SK-N-SH treated with all-trans-retinoic acid at 6 μM for 48 hours (cell line): ENCODE measurements at regions not wholly inside any gene's neighbourhood (a gene's known extent, or its start where the extent isn't known, plus 50 kb on each side); places are given as distances from the start of the nearest gene placed in this dataset.

Experiments
- ATAC-seq: fragments of 200-7000 bp; cut with Tn5 transposase; 3 replicates; pipeline ENCODE4 v1.9.1; 2020; ENCODE audit warnings: mild to moderate bottlenecking, moderate library complexity
- ARNTL ChIP-seq: fragments of 450-650 bp; formaldehyde crosslinking; IDR thresholded peaks from 2 replicates; pipeline ENCODE4 v1.5.0; 2020; ENCODE audit warnings: low read depth, mild to moderate bottlenecking, moderate library complexity, borderline replicate concordance
- BACH2 ChIP-seq: fragments of 250-450 bp; sonication (Bioruptor Pico); IDR thresholded peaks from 2 replicates; pipeline ENCODE4 v1.9.0; 2021; ENCODE audit warnings: mild to moderate bottlenecking, borderline replicate concordance
- CSDC2 ChIP-seq: fragments of 250-450 bp; sonication (Bioruptor Pico); IDR thresholded peaks from 2 replicates; pipeline ENCODE4 v1.5.0; 2020; ENCODE audit warnings: mild to moderate bottlenecking, moderate library complexity
- ESRRG ChIP-seq: fragments of 250-450 bp; sonication (Bioruptor Pico); IDR thresholded peaks from 2 replicates; pipeline ENCODE4 v1.6.1; 2021; ENCODE audit warnings: mild to moderate bottlenecking
- ISL1 ChIP-seq: fragments of 250-450 bp; sonication (Bioruptor Pico); IDR thresholded peaks from 2 replicates; pipeline ENCODE4 v2.1.2; 2022; ENCODE audit warnings: mild to moderate bottlenecking, moderate library complexity
- PATZ1 ChIP-seq: fragments of 250-450 bp; sonication (Bioruptor Pico); IDR thresholded peaks from 2 replicates; pipeline ENCODE4 v1.8.0; 2020; ENCODE audit warnings: mild to moderate bottlenecking, moderate library complexity, borderline replicate concordance
- POU6F1 ChIP-seq: fragments of 250-450 bp; sonication (Bioruptor Pico); IDR thresholded peaks from 2 replicates; pipeline ENCODE4 v1.8.0; 2021; ENCODE audit warnings: low read depth, mild to moderate bottlenecking, moderate library complexity, borderline replicate concordance
- PPARA ChIP-seq: fragments of 250-450 bp; sonication (Bioruptor Pico); IDR thresholded peaks from 2 replicates; pipeline ENCODE4 v1.5.0; 2020; ENCODE audit warnings: mild to moderate bottlenecking, borderline replicate concordance
- RARB ChIP-seq: fragments of 250-450 bp; sonication (Bioruptor Pico); IDR thresholded peaks from 2 replicates; pipeline ENCODE4 v1.8.0; 2021; ENCODE audit warnings: mild to moderate bottlenecking, moderate library complexity
- SNAI2 ChIP-seq: fragments of 250-450 bp; sonication (Bioruptor Pico); IDR thresholded peaks from 2 replicates; pipeline ENCODE4 v1.5.0; 2020; ENCODE audit warnings: mild to moderate bottlenecking, moderate library complexity
- TOX ChIP-seq: fragments of 250-450 bp; sonication (Bioruptor Pico); IDR thresholded peaks from 2 replicates; pipeline ENCODE4 v1.8.0; 2021; ENCODE audit warnings: mild to moderate bottlenecking, moderate library complexity, borderline replicate concordance
- TSHZ2 ChIP-seq: fragments of 250-450 bp; sonication (Bioruptor Pico); IDR thresholded peaks from 2 replicates; pipeline ENCODE4 v1.5.0; 2020; ENCODE audit warnings: mild to moderate bottlenecking, moderate library complexity
- ZC3H10 ChIP-seq: fragments of 250-450 bp; sonication (Bioruptor Pico); IDR thresholded peaks from 2 replicates; pipeline ENCODE4 v1.5.1; 2021; ENCODE audit warnings: mild to moderate bottlenecking, moderate library complexity
- ZFP3 ChIP-seq: fragments of 250-450 bp; sonication (Bioruptor Pico); IDR thresholded peaks from 2 replicates; pipeline ENCODE4 v1.5.0; 2020; ENCODE audit warnings: mild to moderate bottlenecking, moderate library complexity
- ZFP30 ChIP-seq: fragments of 450-650 bp; formaldehyde crosslinking; IDR thresholded peaks from 2 replicates; pipeline ENCODE4 v1.5.0; 2022; ENCODE audit warnings: mild to moderate bottlenecking, moderate library complexity
- ZNF565 ChIP-seq: fragments of 450-650 bp; formaldehyde crosslinking; conservative IDR thresholded peaks from 2 replicates; pipeline ENCODE4 v1.5.0; 2020; ENCODE audit warnings: low read depth, mild to moderate bottlenecking, moderate library complexity
- ZNF70 ChIP-seq: fragments of 450-650 bp; formaldehyde crosslinking; IDR thresholded peaks from 2 replicates; pipeline ENCODE4 v1.5.0; 2020; ENCODE audit warnings: mild to moderate bottlenecking, moderate library complexity
- ZNF8 ChIP-seq: fragments of 450-650 bp; formaldehyde crosslinking; IDR thresholded peaks from 2 replicates; pipeline ENCODE4 v1.5.0; 2020; ENCODE audit warnings: mild to moderate bottlenecking, moderate library complexity
- TF ChIP-seq, protein P1 (sequence below): fragments of 250-450 bp; sonication (Bioruptor Pico); IDR thresholded peaks from 2 replicates; pipeline ENCODE4 v1.5.1; 2020; ENCODE audit warnings: low read depth, mild to moderate bottlenecking, moderate library complexity

- TF ChIP-seq PATZ1, result no peak
Measured at GRCh38 chr7:42344198-42344755, 107.3 kb upstream of the GLI3 start (continued).

DNA sequence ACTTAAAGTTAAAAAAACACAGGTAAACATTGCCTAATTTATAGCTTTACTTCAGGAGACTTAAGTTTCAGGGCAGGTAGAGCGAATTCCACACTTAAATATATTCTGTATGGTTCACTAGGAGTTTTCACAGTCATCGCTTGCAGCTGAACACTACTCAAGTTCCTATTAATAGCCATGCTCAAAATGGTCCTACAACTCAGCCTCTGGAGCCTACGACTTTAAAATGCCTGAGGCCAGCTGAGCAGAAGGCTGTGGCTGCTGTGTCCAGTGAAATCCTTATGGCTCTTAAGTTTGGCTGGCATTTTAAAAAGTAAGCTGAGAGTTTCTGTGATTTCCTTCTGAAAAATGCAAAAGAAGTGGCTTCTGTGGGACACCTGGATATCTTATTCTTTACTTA is 105.4 kb upstream of the GLI3 start:
- no peak for ATAC-seq
- TF ChIP-seq, protein P1, sequence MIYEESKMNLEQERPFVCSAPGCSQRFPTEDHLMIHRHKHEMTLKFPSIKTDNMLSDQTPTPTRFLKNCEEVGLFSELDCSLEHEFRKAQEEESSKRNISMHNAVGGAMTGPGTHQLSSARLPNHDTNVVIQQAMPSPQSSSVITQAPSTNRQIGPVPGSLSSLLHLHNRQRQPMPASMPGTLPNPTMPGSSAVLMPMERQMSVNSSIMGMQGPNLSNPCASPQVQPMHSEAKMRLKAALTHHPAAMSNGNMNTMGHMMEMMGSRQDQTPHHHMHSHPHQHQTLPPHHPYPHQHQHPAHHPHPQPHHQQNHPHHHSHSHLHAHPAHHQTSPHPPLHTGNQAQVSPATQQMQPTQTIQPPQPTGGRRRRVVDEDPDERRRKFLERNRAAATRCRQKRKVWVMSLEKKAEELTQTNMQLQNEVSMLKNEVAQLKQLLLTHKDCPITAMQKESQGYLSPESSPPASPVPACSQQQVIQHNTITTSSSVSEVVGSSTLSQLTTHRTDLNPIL, result no peak
- TF ChIP-seq RARB (CRISPR knock-in tag), result no peak
- TF ChIP-seq CSDC2 (CRISPR knock-in tag), result no peak
- TF ChIP-seq SNAI2 (CRISPR knock-in tag), result no peak
- no peak for TF ChIP-seq TSHZ2 (CRISPR knock-in tag)
- no peak for TF ChIP-seq ZNF70 (CRISPR knock-in tag)
- no peak for TF ChIP-seq ZFP3
- no peak for TF ChIP-seq ZNF565 (CRISPR knock-in tag)
- TF ChIP-seq ZNF8 (CRISPR knock-in tag), result no peak
- no peak for TF ChIP-seq BACH2 (CRISPR knock-in tag)
- no peak for TF ChIP-seq ARNTL (CRISPR knock-in tag)
- TF ChIP-seq ESRRG, result no peak
- TF ChIP-seq TOX (CRISPR knock-in tag), result no peak

- ATAC-seq, result peak; percentile 27; the same call in 2 of the 3 replicates
- TF ChIP-seq ZNF565 (CRISPR knock-in tag), result no peak
- TF ChIP-seq ISL1, result no peak
- no peak for TF ChIP-seq ZC3H10 (CRISPR knock-in tag)
- TF ChIP-seq SNAI2 (CRISPR knock-in tag), result no peak
- no peak for TF ChIP-seq POU6F1
- no peak for TF ChIP-seq ZNF70 (CRISPR knock-in tag)
- no peak for TF ChIP-seq ARNTL (CRISPR knock-in tag)
- TF ChIP-seq TSHZ2 (CRISPR knock-in tag), result no peak
- no peak for TF ChIP-seq ZNF8 (CRISPR knock-in tag)
- no peak for TF ChIP-seq TOX (CRISPR knock-in tag)
- TF ChIP-seq, protein P1, result no peak
- no peak for TF ChIP-seq PPARA (CRISPR knock-in tag)
- TF ChIP-seq ZFP3, result no peak
- no peak for TF ChIP-seq ZFP30 (CRISPR knock-in tag)
- no peak for TF ChIP-seq CSDC2 (CRISPR knock-in tag)
- TF ChIP-seq, all 23 proteins: peak for 0
Measured at GRCh38 chr7:42340436-42340835, 103.4 kb upstream of the GLI3 start.
